Lower lobe of right lung (tissue), 2 donors: ENCODE measurements at regions not wholly inside any gene's neighbourhood (a gene's known extent, or its start where the extent isn't known, plus 50 kb on each side); places are given as distances from the start of the nearest gene placed in this dataset.

Experiments used
- ATAC-seq, 2 donors: fragments of 200-7000 bp; cut with Tn5 transposase; one replicate each; pipeline ENCODE4 v1.9.1; 2020 to 2022; ENCODE audit warnings: mild to moderate bottlenecking in 2 of 2, moderate library complexity in 2 of 2
- DNase-seq: peaks from one replicate; pipeline ENCODE4 v3.0.0-alpha.2; 2020
- H3K27ac ChIP-seq: fragments of 200-600 bp; one replicate; pipeline ENCODE4 v1.8.0; 2022
- H3K27me3 ChIP-seq: fragments of 200-600 bp; one replicate; pipeline ENCODE4 v1.8.0; 2022; ENCODE audit warnings: low read depth
- H3K36me3 ChIP-seq: fragments of 200-600 bp; one replicate; pipeline ENCODE4 v1.8.0; 2022; ENCODE audit warnings: mild to moderate bottlenecking
- H3K4me1 ChIP-seq: fragments of 200-600 bp; one replicate; pipeline ENCODE4 v1.8.0; 2022
- H3K4me3 ChIP-seq: fragments of 200-600 bp; one replicate; pipeline ENCODE4 v1.8.0; 2022; ENCODE audit warnings: mild to moderate bottlenecking
- H3K9me3 ChIP-seq: fragments of 200-600 bp; one replicate; pipeline ENCODE4 v1.8.0; 2022
- CTCF ChIP-seq: fragments of 200-600 bp; IDR thresholded peaks from one replicate; pipeline ENCODE4 v1.8.0; 2022; ENCODE audit warnings: antibody characterized with exemption, mild to moderate bottlenecking
- intact Hi-C: fragments of 100-400 bp; cut with DNase I; formaldehyde crosslinking; loops from one replicate; pipeline ENCODE4 v1.11.0; 2022
- donor health status: DM: no; HTN: yes; CAD: no; lungs with severe emphysema.

DNA sequence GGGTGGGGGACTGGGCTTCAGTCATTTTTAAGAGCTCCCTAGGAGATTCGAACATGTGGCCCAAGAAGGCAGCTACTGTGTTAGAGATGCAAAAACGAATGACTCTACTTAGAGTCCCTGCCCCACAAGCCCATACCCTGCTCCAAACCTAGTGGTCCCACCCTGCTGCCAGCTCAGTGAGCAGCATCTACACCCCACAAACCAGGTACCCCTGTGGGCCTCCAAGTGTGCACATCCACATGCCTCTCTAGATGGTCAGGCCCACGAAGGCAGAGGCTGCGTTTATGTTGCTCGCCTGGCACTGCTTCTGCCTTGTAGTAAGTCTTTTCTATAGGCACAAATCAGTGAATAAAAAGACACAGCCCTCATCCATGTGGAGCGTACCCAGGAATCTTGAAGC lies 112.6 kb downstream of the PDCL3 start:
- Histone ChIP-seq H3K27ac (no peak overlapping the region), H3K9me3 (no peaks in the 10 kb centered on the region), H3K36me3 (no peaks in the 10 kb centered on the region), H3K27me3 (no peaks in the 10 kb centered on the region), H3K4me3 (no peak overlapping the region), H3K4me1 (no peaks in the 10 kb centered on the region)
- no peak for DNase-seq
- ATAC-seq = no peak
- no peak for TF ChIP-seq CTCF
- intact Hi-C loops = no loop called here

DNA sequence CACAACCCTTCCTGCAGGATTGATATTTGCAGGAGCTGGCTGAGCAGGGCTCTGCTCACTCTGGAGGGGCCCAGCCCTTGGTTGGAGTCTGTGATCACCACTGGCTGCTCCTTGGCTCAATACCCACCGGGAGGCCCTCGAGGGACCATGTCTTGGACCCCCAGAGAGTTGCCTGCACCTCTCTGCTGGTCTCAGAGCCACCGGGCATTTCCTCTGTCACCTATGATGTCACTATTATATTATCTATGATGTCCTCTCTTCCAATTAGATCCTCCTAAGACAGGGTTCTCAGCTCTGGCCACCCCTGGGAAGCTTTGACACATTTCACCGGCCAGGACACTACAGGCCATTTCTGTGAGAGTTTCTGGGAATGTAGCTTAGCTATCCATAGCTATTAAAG lies 113.1 kb downstream of the PDCL3 start:
- Histone ChIP-seq H3K27me3 (no peaks in the 10 kb centered on the region), H3K4me3 (no peak overlapping the region), H3K27ac (no peak overlapping the region), H3K36me3 (no peaks in the 10 kb centered on the region), H3K9me3 (no peaks in the 10 kb centered on the region), H3K4me1 (no peaks in the 10 kb centered on the region)
- ATAC-seq (no peak), DNase-seq (no peak)
- intact Hi-C loops = no loop called here
- no peak for TF ChIP-seq CTCF

DNA sequence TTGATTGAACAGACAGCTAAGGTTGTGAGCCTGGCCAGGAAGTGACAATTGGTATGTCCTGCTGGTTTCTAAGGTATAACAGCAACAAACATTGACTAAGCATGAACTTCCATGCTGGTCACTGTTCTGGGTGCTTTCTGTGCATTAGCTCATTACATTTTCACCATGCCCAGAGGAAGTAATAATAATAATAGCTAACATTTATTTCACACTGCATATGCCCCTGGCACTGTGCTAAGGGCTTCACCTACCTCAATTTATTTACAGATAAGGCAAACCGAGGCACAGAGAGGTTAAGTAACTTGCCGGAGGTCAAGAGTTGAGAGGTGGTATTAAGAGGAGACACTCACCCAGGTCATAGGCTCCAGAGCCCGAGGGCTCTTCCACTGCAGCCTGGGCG lies 113.6 kb downstream of the PDCL3 start:
- no peak for DNase-seq
- intact Hi-C loops = no loop called here
- no peaks in the 10 kb centered on the region for H3K36me3 ChIP-seq
- no peak for ATAC-seq
- H3K27ac ChIP-seq = no peak overlapping the region
- no peak overlapping the region for H3K4me3 ChIP-seq
- H3K9me3 ChIP-seq = no peaks in the 10 kb centered on the region
- H3K4me1 ChIP-seq = no peaks in the 10 kb centered on the region
- H3K27me3 ChIP-seq = no peaks in the 10 kb centered on the region
- TF ChIP-seq CTCF = no peak

GRCh38 chr2:100677611-100678185 lies 114.9 kb downstream of the PDCL3 start:
- H3K27me3 ChIP-seq = no peaks in the 10 kb centered on the region
- ATAC-seq (no peak), DNase-seq (no peak)
- H3K27ac ChIP-seq = no peak overlapping the region
- no peaks in the 10 kb centered on the region for H3K9me3 ChIP-seq
- no peaks in the 10 kb centered on the region for H3K36me3 ChIP-seq
- TF ChIP-seq CTCF = no peak
- no peak overlapping the region for H3K4me3 ChIP-seq
- intact Hi-C loops = no loop called here
- no peaks in the 10 kb centered on the region for H3K4me1 ChIP-seq

- no peaks in the 10 kb centered on the region for H3K36me3 ChIP-seq
- TF ChIP-seq CTCF = no peak
- no peak overlapping the region for H3K27ac ChIP-seq
- H3K4me1 ChIP-seq = no peaks in the 10 kb centered on the region
- H3K4me3 ChIP-seq = no peak overlapping the region
- no peaks in the 10 kb centered on the region for H3K27me3 ChIP-seq
- ATAC-seq (no peak), DNase-seq (no peak)
- H3K9me3 ChIP-seq = no peaks in the 10 kb centered on the region
- intact Hi-C loops = no loop called here
These were observed 116.4 kb downstream of the PDCL3 start for GRCh38 chr2:100679211-100679610.

- Histone ChIP-seq H3K27ac (no peak overlapping the region), H3K4me1 (no peaks in the 10 kb centered on the region), H3K27me3 (no peaks in the 10 kb centered on the region), H3K9me3 (peaks cover 10% of the 10 kb centered on the region), H3K36me3 (no peaks in the 10 kb centered on the region), H3K4me3 (no peak overlapping the region)
- intact Hi-C loops = no loop called here
- TF ChIP-seq CTCF = no peak
- DNase-seq (no peak), ATAC-seq (no peak)
These were observed 119.7 kb downstream of the PDCL3 start for GRCh38 chr2:100682536-100682935.
